CD14-positive monocyte (primary cell): ENCODE measurements at regions not wholly inside any gene's neighbourhood (a gene's known extent, or its start where the extent isn't known, plus 50 kb on each side); places are given as distances from the start of the nearest gene placed in this dataset.
A peak's percentile ranks its signal among the peaks of the same experiment; 100 is the strongest.
"Not testable (repeated sequence)": the region's sequence is repeated elsewhere in the genome, so short reads cannot be mapped to it uniquely, and the experiment has no call there.

Source experiments
- DNase-seq, 3 donors: peaks; one replicate each; pipeline ENCODE4 v3.0.0-alpha.2; 2011 to 2022
- H2AFZ ChIP-seq: 2 replicates; pipeline ENCODE4 v1.6.0; 2012; ENCODE audit warnings: mild to moderate bottlenecking, low read depth, low read length, inconsistent platforms; ENCODE audit not compliant: insufficient read depth, poor library complexity, severe bottlenecking
- H3K27ac ChIP-seq, 2 donors: 1 replicate in 1 of 2; 2 replicates in 1 of 2; pipeline ENCODE4 v1.5.1; 2012 to 2013; ENCODE audit warnings: low read length in 2 of 2, control low read depth in 1 of 2, inconsistent platforms in 1 of 2, low read depth in 1 of 2, mild to moderate bottlenecking in 1 of 2
- H3K27me3 ChIP-seq, 2 donors: one replicate each; pipeline versions ENCODE4 v1.6.0 to v1.6.1; 2011 to 2013; ENCODE audit warnings: low read length in 2 of 2; ENCODE audit not compliant: control insufficient read depth in 2 of 2, insufficient read depth in 2 of 2
- H3K36me3 ChIP-seq, 2 donors: replicated peaks in 1 of 2; 1 replicate in 1 of 2; 2 replicates in 1 of 2; pipeline versions ENCODE4 v1.5.1 to v1.6.1; 2012 to 2013; ENCODE audit warnings: low read length in 2 of 2, control low read depth in 1 of 2, inconsistent platforms in 1 of 2, mild to moderate bottlenecking in 1 of 2; ENCODE audit not compliant: insufficient read depth in 2 of 2, control insufficient read depth in 1 of 2
- H3K4me1 ChIP-seq, 2 donors: 1 replicate in 1 of 2; 2 replicates in 1 of 2; pipeline versions ENCODE4 v1.5.1 to v1.6.1; 2012 to 2013; ENCODE audit warnings: low read length in 2 of 2, control low read depth in 1 of 2, inconsistent platforms in 1 of 2, mild to moderate bottlenecking in 1 of 2, moderate library complexity in 1 of 2; ENCODE audit not compliant: insufficient read depth in 2 of 2, control insufficient read depth in 1 of 2
- H3K4me2 ChIP-seq: replicated peaks from 2 replicates; pipeline ENCODE3; 2012; ENCODE audit warnings: low read length, moderate library complexity, mild to moderate bottlenecking; ENCODE audit not compliant: poor library complexity, severe bottlenecking; ENCODE audit errors: extremely low read depth
- H3K4me3 ChIP-seq, 3 experiments: fragments of 200-600 bp in 1 of 3; sonication (generic) in 1 of 3; replicated peaks in 1 of 3; 1 replicate in 2 of 3; 2 replicates in 1 of 3; pipeline ENCODE4 v1.5.1; 2011 to 2013; ENCODE audit warnings: low read length in 3 of 3, mild to moderate bottlenecking in 3 of 3, control low read depth in 2 of 3, low read depth in 2 of 3, inconsistent platforms in 1 of 3, moderate library complexity in 1 of 3
- H3K79me2 ChIP-seq: 2 replicates; pipeline ENCODE4 v1.6.0; 2012; ENCODE audit warnings: mild to moderate bottlenecking, control low read depth, inconsistent platforms, low read length, moderate library complexity; ENCODE audit not compliant: insufficient read depth
- H3K9ac ChIP-seq: 2 replicates; pipeline ENCODE4 v1.6.0; 2017; ENCODE audit warnings: low read length, mild to moderate bottlenecking; ENCODE audit not compliant: insufficient read depth, poor library complexity, severe bottlenecking
- H3K9me3 ChIP-seq, 2 donors: replicated peaks in 1 of 2; 1 replicate in 1 of 2; 2 replicates in 1 of 2; pipeline versions ENCODE4 v1.5.1 to v1.6.1; 2012 to 2013; ENCODE audit warnings: low read length in 2 of 2, control low read depth in 1 of 2; ENCODE audit not compliant: control insufficient read depth in 1 of 2, insufficient read depth in 1 of 2
- H4K20me1 ChIP-seq: 2 replicates; pipeline ENCODE4 v1.6.0; 2012; ENCODE audit warnings: mild to moderate bottlenecking, low read length, control low read depth, moderate library complexity; ENCODE audit not compliant: insufficient read depth
- H3K27ac Mint-ChIP-seq, 7 donors: one replicate each; pipeline ENCODE4 v1.8.0; 2020; ENCODE audit warnings: mild to moderate bottlenecking in 7 of 7, mixed read lengths in 7 of 7, moderate library complexity in 6 of 7, inconsistent platforms in 2 of 7
- H3K27me3 Mint-ChIP-seq, 3 donors: one replicate each; pipeline ENCODE4 v1.8.0; 2021 to 2022; ENCODE audit warnings: low read depth in 3 of 3, mild to moderate bottlenecking in 3 of 3, mixed read lengths in 3 of 3, moderate library complexity in 3 of 3, inconsistent platforms in 1 of 3
- H3K36me3 Mint-ChIP-seq, 2 donors: one replicate each; pipeline ENCODE4 v1.8.0; 2020; ENCODE audit warnings: mixed read lengths in 2 of 2, inconsistent platforms in 1 of 2, mild to moderate bottlenecking in 1 of 2
- H3K4me1 Mint-ChIP-seq: one replicate; pipeline ENCODE4 v1.8.0; 2020; ENCODE audit warnings: mild to moderate bottlenecking, mixed read lengths
- H3K4me3 Mint-ChIP-seq, 2 donors: one replicate each; pipeline ENCODE4 v1.8.0; 2020; ENCODE audit warnings: mild to moderate bottlenecking in 2 of 2, mixed read lengths in 2 of 2, moderate library complexity in 1 of 2
- H3K9me3 Mint-ChIP-seq, 7 donors: one replicate each; pipeline ENCODE4 v1.8.0; 2020 to 2022; ENCODE audit warnings: mixed read lengths in 7 of 7, mild to moderate bottlenecking in 6 of 7, moderate library complexity in 6 of 7, inconsistent platforms in 2 of 7
- CTCF ChIP-seq: fragments of 200-600 bp; IDR thresholded peaks from one replicate; pipeline ENCODE4 v1.8.0; 2022; ENCODE audit warnings: antibody characterized with exemption, mild to moderate bottlenecking
- WGBS: methylation state at CpG from one replicate; pipeline ENCODE4 v1.1.5; 2013; ENCODE audit warnings: missing lambda C conversion rate; ENCODE audit not compliant: insufficient coverage; 5-methylcytosine and 5-hydroxymethylcytosine counted together
- intact Hi-C, 2 donors: fragments of 100-400 bp; cut with micrococcal nuclease; formaldehyde crosslinking; loops; one replicate each; pipeline versions ENCODE4 v1.15.0 to v1.15.1; 2023

GRCh38 chr14:44846232-44846824 lies 115.4 kb downstream of the KLHL28 start:
- H3K4me3 Mint-ChIP-seq: no peak overlapping the region
- no peaks in the 10 kb centered on the region for H3K9me3 Mint-ChIP-seq
- H3K27ac ChIP-seq: no peak overlapping the region
- no peaks in the 10 kb centered on the region for H3K36me3 ChIP-seq
- H3K27ac Mint-ChIP-seq: no peak overlapping the region
- peak; percentile 81 for TF ChIP-seq CTCF
- H3K9ac ChIP-seq: no peak overlapping the region
- no peaks in the 10 kb centered on the region for H3K4me1 ChIP-seq
- H3K4me1 Mint-ChIP-seq: peaks cover 1% of the 10 kb centered on the region
- H3K79me2 ChIP-seq: no peaks in the 10 kb centered on the region
- WGBS: 60% methylated on average over 1 of the region's 4 CpGs
- no peak overlapping the region for H2AFZ ChIP-seq
- H3K27me3 ChIP-seq: no peaks in the 10 kb centered on the region
- H3K27me3 Mint-ChIP-seq: peaks cover 2 to 3% (median 2%) of the 10 kb centered on the region in 3 donors
- H3K9me3 ChIP-seq: no peaks in the 10 kb centered on the region
- intact Hi-C loops: no loop called here
- peak in 2 of 3 donors; percentile 4 to 8 for DNase-seq
- H4K20me1 ChIP-seq: no peaks in the 10 kb centered on the region
- H3K4me2 ChIP-seq: no peak overlapping the region
- H3K4me3 ChIP-seq: no peak overlapping the region
- H3K36me3 Mint-ChIP-seq: no peaks in the 10 kb centered on the region

DNA sequence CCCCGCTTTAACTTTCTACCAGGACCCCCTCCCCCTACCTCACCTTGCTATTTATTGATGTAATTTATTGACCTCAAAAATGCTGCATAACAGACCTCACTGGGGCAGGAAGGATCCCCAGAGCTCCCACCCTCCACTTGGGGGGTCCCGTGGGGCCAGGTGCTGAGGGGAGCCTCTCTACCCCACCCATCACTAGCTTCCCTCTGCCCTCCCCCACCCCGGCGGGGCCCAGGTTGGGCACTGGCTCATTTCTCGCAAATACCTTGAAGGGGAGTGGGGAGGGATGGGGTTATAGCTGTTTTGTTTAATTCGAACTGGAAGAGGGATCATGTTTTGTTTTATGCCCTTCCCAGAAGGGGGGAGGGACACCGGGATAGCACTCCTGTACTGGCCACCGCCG lies 125.8 kb downstream of the KLHL28 start:
- H3K79me2 ChIP-seq, H3K27me3 ChIP-seq, H3K4me2 ChIP-seq, intact Hi-C loops, H3K36me3 Mint-ChIP-seq, H3K4me3 Mint-ChIP-seq, H3K9ac ChIP-seq, H4K20me1 ChIP-seq, H3K27ac Mint-ChIP-seq, H3K4me1 Mint-ChIP-seq, DNase-seq, H3K9me3 ChIP-seq, H2AFZ ChIP-seq, H3K4me3 ChIP-seq, H3K36me3 ChIP-seq, H3K4me1 ChIP-seq, H3K27me3 Mint-ChIP-seq, H3K9me3 Mint-ChIP-seq, H3K27ac ChIP-seq: not testable (repeated sequence)
- WGBS: 100% methylated on average over 1 of the region's 9 CpGs
